Endodermal cell (in vitro differentiated cells): ENCODE measurements at regions not wholly inside any gene's neighbourhood (a gene's known extent, or its start where the extent isn't known, plus 50 kb on each side); places are given as distances from the start of the nearest gene placed in this dataset.

ENCODE experiments used
- DNase-seq: peaks from one replicate; pipeline ENCODE4 v3.0.0-alpha.2; 2017
- H3K27ac ChIP-seq: 2 replicates; pipeline ENCODE4 v1.5.1; 2013; ENCODE audit warnings: mild to moderate bottlenecking, low read depth, low read length, moderate library complexity
- H3K27me3 ChIP-seq: 2 replicates; pipeline ENCODE4 v1.6.1; 2013; ENCODE audit warnings: mild to moderate bottlenecking, low read length, moderate library complexity; ENCODE audit not compliant: insufficient read depth, control insufficient read depth, poor library complexity, severe bottlenecking
- H3K36me3 ChIP-seq: 2 replicates; pipeline ENCODE4 v1.7.0; 2013; ENCODE audit warnings: mild to moderate bottlenecking, low read length, moderate library complexity; ENCODE audit not compliant: control insufficient read depth, insufficient read depth
- H3K4me1 ChIP-seq: one replicate; pipeline ENCODE4 v1.7.0; 2013; ENCODE audit warnings: low read length; ENCODE audit not compliant: control insufficient read depth, insufficient read depth
- H3K4me3 ChIP-seq: 2 replicates; pipeline ENCODE4 v1.5.1; 2013; ENCODE audit warnings: mild to moderate bottlenecking, low read length, moderate library complexity
- H3K9ac ChIP-seq: 2 replicates; pipeline ENCODE4 v1.6.1; 2013; ENCODE audit warnings: mild to moderate bottlenecking, low read length, moderate library complexity; ENCODE audit not compliant: poor library complexity, severe bottlenecking; ENCODE audit errors: extremely low read depth
- H3K9me3 ChIP-seq: 2 replicates; pipeline ENCODE4 v1.6.1; 2013; ENCODE audit warnings: mild to moderate bottlenecking, low read length, moderate library complexity; ENCODE audit not compliant: control insufficient read depth
- H3K27ac Mint-ChIP-seq: 2 replicates; pipeline ENCODE4 v1.8.0; 2020; ENCODE audit warnings: mixed read lengths
- H3K27me3 Mint-ChIP-seq: 2 replicates; pipeline ENCODE4 v1.8.0; 2021; ENCODE audit warnings: mild to moderate bottlenecking, mixed read lengths; ENCODE audit not compliant: insufficient read depth
- H3K36me3 Mint-ChIP-seq: 2 replicates; pipeline ENCODE4 v1.8.0; 2020; ENCODE audit warnings: low read depth, mixed read lengths
- H3K4me1 Mint-ChIP-seq: 2 replicates; pipeline ENCODE4 v1.8.0; 2020; ENCODE audit warnings: mixed read lengths
- H3K4me3 Mint-ChIP-seq: 2 replicates; pipeline ENCODE4 v1.8.0; 2020; ENCODE audit warnings: mild to moderate bottlenecking, moderate library complexity, mixed read lengths
- H3K9me3 Mint-ChIP-seq: 2 replicates; pipeline ENCODE4 v1.8.0; 2020; ENCODE audit warnings: mild to moderate bottlenecking, mixed read lengths
- CTCF ChIP-seq: fragments of 200-600 bp; sonication (generic); conservative IDR thresholded peaks from 2 replicates; pipeline ENCODE4 v1.5.0; 2021; ENCODE audit warnings: antibody characterized with exemption, mild to moderate bottlenecking
- WGBS, 2 experiments: methylation state at CpG; one replicate each; pipeline versions ENCODE4 v1.1.5 to v1.1.7; 2013; ENCODE audit warnings: missing lambda C conversion rate in 2 of 2, mixed read lengths in 1 of 2; ENCODE audit not compliant: insufficient coverage in 1 of 2, insufficient read length in 1 of 2; 5-methylcytosine and 5-hydroxymethylcytosine counted together

GRCh38 chr13:37383856-37384370, 214.7 kb downstream of the POSTN start:
- WGBS, 2 experiments, result 90 to 100% methylated on average over 1 to 2 of the region's 2 CpGs
- Mint-ChIP-seq H3K27me3 (no peaks in the 10 kb centered on the region), H3K9me3 (no peaks in the 10 kb centered on the region), H3K4me3 (no peak overlapping the region), H3K4me1 (peaks cover 36% of the 10 kb centered on the region), H3K36me3 (no peaks in the 10 kb centered on the region), H3K27ac (peak overlapping the region; percentile 46)
- no peaks in the 10 kb centered on the region for H3K9me3 ChIP-seq
- no peak overlapping the region for H3K9ac ChIP-seq
- H3K4me1 ChIP-seq, result peaks cover 5% of the 10 kb centered on the region
- no peak overlapping the region for H3K27ac ChIP-seq
- DNase-seq, result no peak
- H3K36me3 ChIP-seq, result no peaks in the 10 kb centered on the region
- H3K27me3 ChIP-seq, result no peaks in the 10 kb centered on the region
- no peak overlapping the region for H3K4me3 ChIP-seq
- TF ChIP-seq CTCF, result no peak

GRCh38 chr13:37383046-37383445, 215.5 kb downstream of the POSTN start:
- TF ChIP-seq CTCF, result no peak
- WGBS, 2 experiments, result 95% methylated on average over 1 of the region's 2 CpGs; no CpG with 5 or more reads in 1 of the 2 experiments
- H3K27ac ChIP-seq, result no peak overlapping the region
- peaks cover 5% of the 10 kb centered on the region for H3K4me1 ChIP-seq
- no peaks in the 10 kb centered on the region for H3K9me3 Mint-ChIP-seq
- peaks cover 36% of the 10 kb centered on the region for H3K4me1 Mint-ChIP-seq
- H3K27ac Mint-ChIP-seq, result peak overlapping the region; percentile 9
- no peak overlapping the region for H3K9ac ChIP-seq
- H3K36me3 Mint-ChIP-seq, result no peaks in the 10 kb centered on the region
- no peak overlapping the region for H3K4me3 ChIP-seq
- H3K9me3 ChIP-seq, result no peaks in the 10 kb centered on the region
- no peak for DNase-seq
- no peaks in the 10 kb centered on the region for H3K27me3 Mint-ChIP-seq
- no peak overlapping the region for H3K4me3 Mint-ChIP-seq
- H3K36me3 ChIP-seq, result no peaks in the 10 kb centered on the region
- no peaks in the 10 kb centered on the region for H3K27me3 ChIP-seq

GRCh38 chr13:37382146-37382545, 216.4 kb downstream of the POSTN start:
- Mint-ChIP-seq H3K27me3 (no peaks in the 10 kb centered on the region), H3K9me3 (no peaks in the 10 kb centered on the region), H3K4me3 (no peak overlapping the region), H3K4me1 (peaks cover 36% of the 10 kb centered on the region), H3K36me3 (no peaks in the 10 kb centered on the region), H3K27ac (no peak overlapping the region)
- WGBS, 2 experiments, result 88 to 100% methylated on average over 1 to 2 of the region's 2 CpGs
- DNase-seq, result no peak
- no peaks in the 10 kb centered on the region for H3K27me3 ChIP-seq
- H3K4me3 ChIP-seq, result no peak overlapping the region
- no peaks in the 10 kb centered on the region for H3K9me3 ChIP-seq
- TF ChIP-seq CTCF, result no peak
- H3K27ac ChIP-seq, result no peak overlapping the region
- peaks cover 5% of the 10 kb centered on the region for H3K4me1 ChIP-seq
- no peaks in the 10 kb centered on the region for H3K36me3 ChIP-seq
- H3K9ac ChIP-seq, result no peak overlapping the region
